A549 (cell line): ENCODE measurements at regions not wholly inside any gene's neighbourhood (a gene's known extent, or its start where the extent isn't known, plus 50 kb on each side); places are given as distances from the start of the nearest gene placed in this dataset.

Experiments
- ATAC-seq, 2 experiments: fragments of 200-7000 bp in 1 of 2; fragments of >200 bp in 1 of 2; cut with Nextera tagmentation in 1 of 2; cut with Tn5 transposase in 1 of 2; 3 replicates each; pipeline versions ENCODE4 v1.8.0 to v1.9.1; 2018 to 2020; ENCODE audit warnings: mild to moderate bottlenecking in 1 of 2, moderate library complexity in 1 of 2
- CTCF ChIA-PET: fragments of 300-600 bp; sonication (Branson Sonifier 250); formaldehyde crosslinking; extraction: SDS; loops from one replicate; lab custom pipeline; 2021; ENCODE audit warnings: antibody characterized with exemption, inconsistent platforms; lab: Yijun Ruan, JAX
- POLR2A ChIA-PET: fragments of 350-600 bp; formaldehyde crosslinking; extraction: SDS; loops from one replicate; lab custom pipeline; 2021; ENCODE audit warnings: antibody characterized with exemption, inconsistent platforms; lab: Yijun Ruan, JAX
- DNase-seq, 2 experiments: peaks; one replicate each; pipeline versions ENCODE4 v3.0.0 to v3.0.0-alpha.2; 2011 to 2016; ENCODE audit warnings: low read depth in 1 of 2, low spot score in 1 of 2
- FAIRE-seq: peaks from 2 replicates; lab custom pipeline; 2011; peaks lifted over from hg19 to GRCh38; lab: Jason Lieb, UNC
- H3K27ac ChIP-seq, 2 experiments: fragments of >200 bp; sonication (Bioruptor Twin); formaldehyde crosslinking; 3 replicates each; pipeline ENCODE4 v1.5.1; 2016 to 2017
- H3K4me1 ChIP-seq: fragments of >200 bp; sonication (Bioruptor Twin); formaldehyde crosslinking; 3 replicates; pipeline ENCODE4 v1.6.1; 2016
- H3K4me2 ChIP-seq: fragments of >200 bp; sonication (Bioruptor Twin); formaldehyde crosslinking; 3 replicates; pipeline ENCODE4 v1.6.1; 2016
- H3K4me3 ChIP-seq: fragments of >200 bp; sonication (Bioruptor Twin); formaldehyde crosslinking; 3 replicates; pipeline ENCODE4 v1.5.1; 2016
- H3K9me3 ChIP-seq: fragments of >200 bp; sonication (Bioruptor Twin); formaldehyde crosslinking; 3 replicates; pipeline ENCODE4 v1.6.1; 2016
- ATOH8 ChIP-seq: fragments of 250-450 bp; sonication (Bioruptor Pico); IDR thresholded peaks from 2 replicates; pipeline ENCODE4 v1.5.0; 2020; ENCODE audit warnings: low read depth, mild to moderate bottlenecking, moderate library complexity
- BCL3 ChIP-seq: fragments of >200 bp; sonication (Bioruptor Twin); formaldehyde crosslinking; IDR thresholded peaks from 3 replicates; pipeline ENCODE4 v1.6.1; 2016
- BHLHE40 ChIP-seq: IDR thresholded peaks from 2 replicates; pipeline ENCODE4 v1.6.1; 2012; ENCODE audit warnings: low read depth, low read length, inconsistent platforms
- E2F6 ChIP-seq: IDR thresholded peaks from 2 replicates; pipeline ENCODE4 v1.6.1; 2012; ENCODE audit warnings: low read depth, borderline replicate concordance
- EHF ChIP-seq: fragments of 250-450 bp; sonication (Bioruptor Pico); IDR thresholded peaks from 2 replicates; pipeline ENCODE4 v1.5.0; 2020; ENCODE audit warnings: mild to moderate bottlenecking
- ELK1 ChIP-seq: fragments of 150-350 bp; IDR thresholded peaks from 2 replicates; pipeline ENCODE4 v1.6.1; 2014; ENCODE audit warnings: low read depth, mild to moderate bottlenecking, low read length
- FOSB ChIP-seq: fragments of 250-450 bp; sonication (Bioruptor Pico); IDR thresholded peaks from 2 replicates; pipeline ENCODE4 v1.5.0; 2020; ENCODE audit warnings: mild to moderate bottlenecking, moderate library complexity
- FOXS1 ChIP-seq: fragments of 250-450 bp; sonication (Bioruptor Pico); IDR thresholded peaks from 2 replicates; pipeline ENCODE4 v1.5.0; 2020; ENCODE audit warnings: mild to moderate bottlenecking, moderate library complexity
- HDAC2 ChIP-seq: fragments of 200-600 bp; sonication (generic); IDR thresholded peaks from 2 replicates; pipeline ENCODE4 v1.6.1; 2016
- HOXB13 ChIP-seq: fragments of 250-450 bp; sonication (Bioruptor Pico); IDR thresholded peaks from 2 replicates; pipeline ENCODE4 v1.5.0; 2020; ENCODE audit warnings: low read depth, mild to moderate bottlenecking, moderate library complexity
- JUN ChIP-seq, 2 experiments: fragments of >200 bp; sonication (Bioruptor Twin); formaldehyde crosslinking; IDR thresholded peaks; 2 replicates in 1 of 2; 3 replicates in 1 of 2; pipeline ENCODE4 v1.6.1; 2016 to 2017
- MAFK ChIP-seq: fragments of 450-650 bp; IDR thresholded peaks from 2 replicates; pipeline ENCODE4 v1.6.1; 2014; ENCODE audit not compliant: partially characterized antibody
- NFE2L2 ChIP-seq: fragments of 150-350 bp; conservative IDR thresholded peaks from 2 replicates; pipeline ENCODE4 v1.6.1; 2014; ENCODE audit warnings: low read length
- NR3C1 ChIP-seq: fragments of >200 bp; sonication (Bioruptor Twin); formaldehyde crosslinking; IDR thresholded peaks from 3 replicates; pipeline ENCODE4 v1.6.1; 2017
- PBX3 ChIP-seq: IDR thresholded peaks from 2 replicates; pipeline ENCODE4 v1.6.1; 2012
- PHF8 ChIP-seq: fragments of 200-600 bp; sonication (generic); IDR thresholded peaks from 2 replicates; pipeline ENCODE4 v1.6.1; 2016; ENCODE audit warnings: low read depth, mild to moderate bottlenecking, antibody characterized with exemption, moderate library complexity, borderline replicate concordance
- RFX5 ChIP-seq: fragments of 450-650 bp; IDR thresholded peaks from 2 replicates; pipeline ENCODE4 v1.7.1; 2014; ENCODE audit warnings: antibody characterized with exemption, mild to moderate bottlenecking, moderate library complexity
- SMC3 ChIP-seq: fragments of >200 bp; sonication (Bioruptor Twin); formaldehyde crosslinking; IDR thresholded peaks from 3 replicates; pipeline ENCODE4 v1.6.1; 2018; ENCODE audit warnings: inconsistent platforms
- SREBF2 ChIP-seq: fragments of 450-650 bp; IDR thresholded peaks from 2 replicates; pipeline ENCODE4 v1.6.1; 2014; ENCODE audit warnings: mild to moderate bottlenecking, moderate library complexity
- TP53 ChIP-seq: fragments of 250-450 bp; sonication (Bioruptor Pico); IDR thresholded peaks from 2 replicates; pipeline ENCODE4 v1.5.0; 2021; ENCODE audit warnings: mild to moderate bottlenecking, moderate library complexity
- USF2 ChIP-seq: fragments of 450-650 bp; IDR thresholded peaks from 2 replicates; pipeline ENCODE4 v1.6.1; 2014; ENCODE audit warnings: antibody characterized with exemption
- ZC3H11A ChIP-seq: fragments of 450-650 bp; IDR thresholded peaks from 2 replicates; pipeline ENCODE4 v1.6.1; 2014; ENCODE audit warnings: antibody characterized with exemption, mild to moderate bottlenecking
- ZNF302 ChIP-seq: fragments of 250-450 bp; sonication (Bioruptor Pico); IDR thresholded peaks from 2 replicates; pipeline ENCODE4 v1.9.0; 2021; ENCODE audit warnings: inconsistent platforms, mild to moderate bottlenecking, moderate library complexity
- WGBS: methylation state at CpG from one replicate; pipeline ENCODE4 v1.1.6; 2017; ENCODE audit errors: missing lambda C conversion rate; 5-methylcytosine and 5-hydroxymethylcytosine counted together

GRCh38 chr18:78517973-78518372 is 461.6 kb upstream of the SALL3 start:
- Histone ChIP-seq H3K27ac (no peak overlapping the region), H3K4me1 (no peaks in the 10 kb centered on the region), H3K4me2 (no peak overlapping the region), H3K9me3 (no peaks in the 10 kb centered on the region), H3K4me3 (no peak overlapping the region)
- WGBS, result 39% methylated on average over 11 of the region's 13 CpGs
- TF ChIP-seq PHF8 (no peak), HOXB13 (CRISPR knock-in tag) (no peak), FOSB (no peak), ZNF302 (no peak), SMC3 (no peak)
- FAIRE-seq (no peak), ATAC-seq (no peak), DNase-seq (no peak)
- ChIA-PET CTCF (no interaction called here), POLR2A (no interaction called here)

- no peak overlapping the region for H3K4me2 ChIP-seq
- ChIA-PET POLR2A (no interaction called here), CTCF (no interaction called here)
- no peak for DNase-seq
- no peak for ATAC-seq
- no peaks in the 10 kb centered on the region for H3K4me1 ChIP-seq
- no peak for FAIRE-seq
- WGBS, result 67% methylated on average over 24 of the region's 25 CpGs
- no peak overlapping the region for H3K27ac ChIP-seq
- H3K4me3 ChIP-seq, result no peak overlapping the region
- TF ChIP-seq E2F6 (no peak), HDAC2 (no peak), JUN (IDR thresholded peaks at IDR 0.05) (no peak), RFX5 (no peak), ATOH8 (CRISPR knock-in tag) (no peak), BCL3 (no peak), ELK1 (no peak), EHF (CRISPR knock-in tag) (no peak), MAFK (no peak), PBX3 (no peak), USF2 (no peak), ZC3H11A (no peak), NR3C1 (no peak), TP53 (CRISPR knock-in tag) (no peak), BHLHE40 (no peak), FOSB (no peak), NFE2L2 (no peak), SREBF2 (no peak), FOXS1 (no peak)
- H3K9me3 ChIP-seq, result no peaks in the 10 kb centered on the region
Measured at GRCh38 chr18:78518805-78519204, 460.8 kb upstream of the SALL3 start.
